HL-60 (cell line): ENCODE measurements at regions not wholly inside any gene's neighbourhood (a gene's known extent, or its start where the extent isn't known, plus 50 kb on each side); places are given as distances from the start of the nearest gene placed in this dataset.

Experiments
- TF ChIP-seq, protein P1 (sequence below): IDR thresholded peaks from one replicate; pipeline ENCODE4 v1.5.1; 2011; ENCODE audit warnings: low read length, control low read depth, inconsistent platforms; ENCODE audit not compliant: insufficient read depth
- TF ChIP-seq, protein P2 (sequence below): IDR thresholded peaks from 2 replicates; pipeline ENCODE4 v1.6.1; 2012; ENCODE audit warnings: low read depth; ENCODE audit not compliant: insufficient replicate concordance

DNA sequence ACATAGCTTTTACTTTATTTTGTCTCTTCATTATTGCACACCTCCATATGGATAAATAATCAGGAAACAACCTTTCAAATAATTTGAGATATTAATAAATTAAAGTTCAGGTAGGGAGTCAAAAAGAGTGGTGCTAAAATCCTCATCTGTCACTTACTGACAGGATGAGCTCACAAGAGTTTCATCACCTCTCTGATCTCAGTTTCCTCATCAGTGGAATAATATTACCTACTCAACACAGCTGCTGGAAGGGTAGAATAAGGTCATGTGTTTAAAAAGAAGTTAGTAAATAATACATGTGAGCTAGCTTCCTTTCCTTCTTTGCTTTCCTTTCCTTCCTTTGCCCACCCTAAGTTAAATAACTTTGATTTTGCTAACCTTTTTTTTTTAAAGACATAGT, 61.9 kb downstream of the RDH14 start:
- TF ChIP-seq, protein P1, sequence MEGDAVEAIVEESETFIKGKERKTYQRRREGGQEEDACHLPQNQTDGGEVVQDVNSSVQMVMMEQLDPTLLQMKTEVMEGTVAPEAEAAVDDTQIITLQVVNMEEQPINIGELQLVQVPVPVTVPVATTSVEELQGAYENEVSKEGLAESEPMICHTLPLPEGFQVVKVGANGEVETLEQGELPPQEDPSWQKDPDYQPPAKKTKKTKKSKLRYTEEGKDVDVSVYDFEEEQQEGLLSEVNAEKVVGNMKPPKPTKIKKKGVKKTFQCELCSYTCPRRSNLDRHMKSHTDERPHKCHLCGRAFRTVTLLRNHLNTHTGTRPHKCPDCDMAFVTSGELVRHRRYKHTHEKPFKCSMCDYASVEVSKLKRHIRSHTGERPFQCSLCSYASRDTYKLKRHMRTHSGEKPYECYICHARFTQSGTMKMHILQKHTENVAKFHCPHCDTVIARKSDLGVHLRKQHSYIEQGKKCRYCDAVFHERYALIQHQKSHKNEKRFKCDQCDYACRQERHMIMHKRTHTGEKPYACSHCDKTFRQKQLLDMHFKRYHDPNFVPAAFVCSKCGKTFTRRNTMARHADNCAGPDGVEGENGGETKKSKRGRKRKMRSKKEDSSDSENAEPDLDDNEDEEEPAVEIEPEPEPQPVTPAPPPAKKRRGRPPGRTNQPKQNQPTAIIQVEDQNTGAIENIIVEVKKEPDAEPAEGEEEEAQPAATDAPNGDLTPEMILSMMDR, result no peak
- TF ChIP-seq, protein P2, sequence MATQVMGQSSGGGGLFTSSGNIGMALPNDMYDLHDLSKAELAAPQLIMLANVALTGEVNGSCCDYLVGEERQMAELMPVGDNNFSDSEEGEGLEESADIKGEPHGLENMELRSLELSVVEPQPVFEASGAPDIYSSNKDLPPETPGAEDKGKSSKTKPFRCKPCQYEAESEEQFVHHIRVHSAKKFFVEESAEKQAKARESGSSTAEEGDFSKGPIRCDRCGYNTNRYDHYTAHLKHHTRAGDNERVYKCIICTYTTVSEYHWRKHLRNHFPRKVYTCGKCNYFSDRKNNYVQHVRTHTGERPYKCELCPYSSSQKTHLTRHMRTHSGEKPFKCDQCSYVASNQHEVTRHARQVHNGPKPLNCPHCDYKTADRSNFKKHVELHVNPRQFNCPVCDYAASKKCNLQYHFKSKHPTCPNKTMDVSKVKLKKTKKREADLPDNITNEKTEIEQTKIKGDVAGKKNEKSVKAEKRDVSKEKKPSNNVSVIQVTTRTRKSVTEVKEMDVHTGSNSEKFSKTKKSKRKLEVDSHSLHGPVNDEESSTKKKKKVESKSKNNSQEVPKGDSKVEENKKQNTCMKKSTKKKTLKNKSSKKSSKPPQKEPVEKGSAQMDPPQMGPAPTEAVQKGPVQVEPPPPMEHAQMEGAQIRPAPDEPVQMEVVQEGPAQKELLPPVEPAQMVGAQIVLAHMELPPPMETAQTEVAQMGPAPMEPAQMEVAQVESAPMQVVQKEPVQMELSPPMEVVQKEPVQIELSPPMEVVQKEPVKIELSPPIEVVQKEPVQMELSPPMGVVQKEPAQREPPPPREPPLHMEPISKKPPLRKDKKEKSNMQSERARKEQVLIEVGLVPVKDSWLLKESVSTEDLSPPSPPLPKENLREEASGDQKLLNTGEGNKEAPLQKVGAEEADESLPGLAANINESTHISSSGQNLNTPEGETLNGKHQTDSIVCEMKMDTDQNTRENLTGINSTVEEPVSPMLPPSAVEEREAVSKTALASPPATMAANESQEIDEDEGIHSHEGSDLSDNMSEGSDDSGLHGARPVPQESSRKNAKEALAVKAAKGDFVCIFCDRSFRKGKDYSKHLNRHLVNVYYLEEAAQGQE, result no peak
